HG02588 (cell line): ENCODE measurements at regions not wholly inside any gene's neighbourhood (a gene's known extent, or its start where the extent isn't known, plus 50 kb on each side); places are given as distances from the start of the nearest gene placed in this dataset.

Source experiments
- ATAC-seq: cut with Tn5 transposase; IDR thresholded peaks from one replicate; pipeline ENCODE4 v1.9.1; 2021; ENCODE audit warnings: mild to moderate bottlenecking, moderate library complexity; ENCODE audit not compliant: unreplicated experiment

- no peak for ATAC-seq
Observed at GRCh38 chr1:201740086-201740541, 88.8 kb upstream of the IPO9 start.

- ATAC-seq, result no peak
Observed at GRCh38 chr1:201740670-201741111, 88.3 kb upstream of the IPO9 start.

GRCh38 chr1:201741763-201742342 is 87.1 kb upstream of the IPO9 start:
- ATAC-seq, result no peak

GRCh38 chr1:201742476-201742875 is 86.5 kb upstream of the IPO9 start:
- no peak for ATAC-seq

- no peak for ATAC-seq
Observed at GRCh38 chr1:201742955-201743805, 85.8 kb upstream of the IPO9 start.

GRCh38 chr1:201745023-201745422 is 83.9 kb upstream of the IPO9 start:
- ATAC-seq, result no peak

GRCh38 chr1:201746156-201746555 is 82.8 kb upstream of the IPO9 start:
- no peak for ATAC-seq

GRCh38 chr1:201747261-201747660 is 81.7 kb upstream of the IPO9 start:
- ATAC-seq, result no peak

GRCh38 chr1:201748335-201748734 is 80.6 kb upstream of the IPO9 start:
- ATAC-seq, result no peak

GRCh38 chr1:201749059-201749690 is 79.8 kb upstream of the IPO9 start:
- ATAC-seq, result no peak

- no peak for ATAC-seq
Observed at GRCh38 chr1:201750120-201750519, 78.8 kb upstream of the IPO9 start.

GRCh38 chr1:201750934-201751333 is 78.0 kb upstream of the IPO9 start:
- ATAC-seq, result no peak

- no peak for ATAC-seq
Observed at GRCh38 chr1:201751872-201752271, 77.1 kb upstream of the IPO9 start.

- ATAC-seq, result no peak
Observed at GRCh38 chr1:201752333-201752732, 76.6 kb upstream of the IPO9 start.

- ATAC-seq, result no peak
Observed at GRCh38 chr1:201753492-201753891, 75.5 kb upstream of the IPO9 start.

GRCh38 chr1:201754353-201754752 is 74.6 kb upstream of the IPO9 start:
- ATAC-seq, result no peak

GRCh38 chr1:201755200-201755599 is 73.8 kb upstream of the IPO9 start:
- no peak for ATAC-seq

- no peak for ATAC-seq
Observed at GRCh38 chr1:201756406-201756805, 72.6 kb upstream of the IPO9 start.

GRCh38 chr1:201758499-201759050 is 70.4 kb upstream of the IPO9 start:
- no peak for ATAC-seq

- no peak for ATAC-seq
Observed at GRCh38 chr1:201759194-201759815, 69.7 kb upstream of the IPO9 start.

GRCh38 chr1:201760516-201760915 is 68.4 kb upstream of the IPO9 start:
- no peak for ATAC-seq
